ENCODE measurements at regions not wholly inside any gene's neighbourhood (a gene's known extent, or its start where the extent isn't known, plus 50 kb on each side); places are given as distances from the start of the nearest gene placed in this dataset.
"Not testable (repeated sequence)": the region's sequence is repeated elsewhere in the genome, so short reads cannot be mapped to it uniquely, and the experiment has no call there.

DNA sequence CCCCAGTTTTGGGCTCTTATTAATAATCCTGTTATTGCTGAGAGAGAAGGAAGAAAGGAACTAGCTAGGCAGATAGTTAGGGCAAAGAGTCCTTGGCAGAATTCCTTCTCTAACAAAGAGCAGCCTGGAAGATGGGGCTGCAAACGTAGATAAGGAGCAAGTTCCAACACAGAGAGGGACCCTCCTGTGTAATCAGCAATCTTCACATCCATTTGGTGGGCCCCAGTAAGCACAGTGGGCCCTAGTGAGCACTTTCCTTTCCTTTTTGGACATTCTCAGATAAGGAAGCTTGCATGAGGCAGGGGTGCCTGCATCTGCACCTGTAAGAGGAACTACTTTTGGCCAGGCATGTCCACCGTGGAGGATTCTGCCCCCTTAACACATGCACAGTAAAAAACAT is 119.6 kb upstream of the SGO1 start:
- no peaks in the 10 kb centered on the region for H3K36me3 Mint-ChIP-seq
- H3K36me3 ChIP-seq (ENCODE audit: insufficient read depth, low read length) = no peaks in the 10 kb centered on the region
- peaks cover 0 to 2% (median 0%) of the 10 kb centered on the region in 5 donors for H3K9me3 Mint-ChIP-seq
- no peak overlapping the region for H3K27ac ChIP-seq (ENCODE audit: low read depth, low read length)
- no peaks in the 10 kb centered on the region for H3K4me1 ChIP-seq (ENCODE audit: insufficient read depth, low read length)
- no peaks in the 10 kb centered on the region for H3K27me3 Mint-ChIP-seq
- H3K9me3 ChIP-seq (ENCODE audit: low read length) = no peaks in the 10 kb centered on the region
- H3K4me3 Mint-ChIP-seq = no peak overlapping the region
- no peak overlapping the region for H3K4me3 ChIP-seq (ENCODE audit: low read length)
- DNase-seq = no peak
- no peak overlapping the region for H3K27ac Mint-ChIP-seq
- ChIA-PET POLR2A (no interaction called here), CTCF (no interaction called here)
- no peaks in the 10 kb centered on the region for H3K4me1 Mint-ChIP-seq
- H3K27me3 ChIP-seq (ENCODE audit: insufficient read depth, low read length, poor library complexity, severe bottlenecking) = no peaks in the 10 kb centered on the region

DNA sequence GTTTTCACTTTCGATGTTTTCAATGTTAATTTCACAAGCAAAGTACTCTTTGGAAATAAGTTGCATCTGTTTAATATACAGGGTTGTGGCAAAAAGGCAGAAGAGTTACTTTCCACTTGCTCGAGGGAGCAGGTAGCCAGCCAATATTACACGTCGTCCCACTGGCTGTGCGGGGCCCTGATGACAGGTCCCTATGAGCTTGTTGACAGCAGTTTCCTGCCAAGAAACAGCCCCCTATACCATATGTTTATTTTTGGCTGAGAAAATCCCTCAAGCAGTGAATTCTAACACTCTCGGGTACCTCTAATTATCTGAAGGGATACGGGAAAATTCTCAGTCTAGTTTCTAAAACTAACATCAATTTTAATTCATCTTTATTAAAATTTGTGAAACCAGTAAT is 116.8 kb upstream of the SGO1 start:
- no peaks in the 10 kb centered on the region for H3K4me1 ChIP-seq (ENCODE audit: insufficient read depth, low read length)
- peaks cover 0 to 4% (median 0%) of the 10 kb centered on the region in 5 donors for H3K9me3 Mint-ChIP-seq
- CTCF ChIA-PET = no interaction called here
- no peaks in the 10 kb centered on the region for H3K4me1 Mint-ChIP-seq
- no peaks in the 10 kb centered on the region for H3K36me3 ChIP-seq (ENCODE audit: insufficient read depth, low read length)
- no peak overlapping the region for H3K27ac Mint-ChIP-seq
- H3K36me3 Mint-ChIP-seq = peaks cover 0 to 12% (median 0%) of the 10 kb centered on the region in 3 donors
- H3K27ac ChIP-seq (ENCODE audit: low read depth, low read length) = no peak overlapping the region
- H3K27me3 ChIP-seq (ENCODE audit: insufficient read depth, low read length, poor library complexity, severe bottlenecking) = no peaks in the 10 kb centered on the region
- DNase-seq = no peak
- H3K9me3 ChIP-seq (ENCODE audit: low read length) = no peaks in the 10 kb centered on the region
- no peak overlapping the region for H3K4me3 ChIP-seq (ENCODE audit: low read length)
- H3K4me3 Mint-ChIP-seq = no peak overlapping the region
- POLR2A ChIA-PET = no interaction called here
- H3K27me3 Mint-ChIP-seq = no peaks in the 10 kb centered on the region

DNA sequence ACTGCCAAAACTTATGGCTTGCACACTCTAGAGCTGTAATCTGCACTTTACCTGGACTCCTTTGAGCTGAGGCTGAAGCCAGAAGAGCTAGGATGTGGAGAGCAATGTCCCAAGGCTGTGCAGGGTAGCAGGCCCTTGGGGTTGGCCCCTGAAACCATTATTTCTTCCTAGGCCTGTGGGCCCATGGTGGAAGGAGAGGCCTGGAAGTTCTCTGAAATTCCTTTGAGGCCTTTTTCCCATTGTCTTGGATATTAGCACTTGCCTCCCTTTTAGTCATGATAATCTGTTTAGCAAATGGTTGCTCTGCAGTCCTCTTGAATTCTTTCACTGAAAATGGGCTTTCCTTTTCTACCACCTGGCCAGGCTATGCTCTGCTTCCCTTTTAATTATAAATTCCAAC is 102.0 kb upstream of the SGO1 start:
- H3K36me3 Mint-ChIP-seq = peaks cover 2 to 46% (median 5%) of the 10 kb centered on the region in 3 donors
- Histone ChIP-seq H3K36me3 (ENCODE audit: insufficient read depth, low read length) (no peaks in the 10 kb centered on the region), H3K4me3 (ENCODE audit: low read length) (no peak overlapping the region), H3K4me1 (ENCODE audit: insufficient read depth, low read length) (no peaks in the 10 kb centered on the region), H3K9me3 (ENCODE audit: low read length) (no peaks in the 10 kb centered on the region), H3K27me3 (ENCODE audit: insufficient read depth, low read length, poor library complexity, severe bottlenecking) (no peaks in the 10 kb centered on the region), H3K27ac (ENCODE audit: low read depth, low read length) (no peak overlapping the region)
- no peak overlapping the region for H3K27ac Mint-ChIP-seq
- ChIA-PET POLR2A (no interaction called here), CTCF (no interaction called here)
- H3K27me3 Mint-ChIP-seq = no peaks in the 10 kb centered on the region
- H3K4me3 Mint-ChIP-seq = no peak overlapping the region
- DNase-seq = no peak
- H3K9me3 Mint-ChIP-seq = peaks cover 30 to 52% (median 49%) of the 10 kb centered on the region in 5 donors
- H3K4me1 Mint-ChIP-seq = no peaks in the 10 kb centered on the region

DNA sequence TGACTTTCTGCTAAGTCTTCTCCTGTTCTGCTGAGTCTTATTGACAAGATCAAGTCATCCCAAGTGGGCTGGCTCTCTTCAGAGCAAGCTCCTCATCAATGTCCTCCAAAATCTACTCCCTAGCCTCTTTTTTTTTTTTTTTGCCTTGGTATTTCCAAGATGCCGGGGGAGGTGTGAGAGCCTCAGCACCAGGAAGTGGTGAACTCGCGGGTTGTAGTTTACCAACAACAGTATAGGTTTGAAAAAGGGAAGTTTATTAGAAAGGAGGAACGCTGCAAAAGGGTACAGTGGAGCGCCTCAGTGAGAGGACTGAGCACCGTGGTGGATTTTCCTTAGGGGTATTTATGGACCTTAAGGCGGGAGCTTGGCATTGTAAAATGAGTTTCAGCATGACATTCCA is 94.3 kb upstream of the SGO1 start:
- H3K27ac ChIP-seq (ENCODE audit: low read depth, low read length) = no peak overlapping the region
- no peak overlapping the region for H3K27ac Mint-ChIP-seq
- CTCF ChIA-PET = no interaction called here
- peak in 1 of 5 donors; percentile 5 for DNase-seq
- H3K4me1 Mint-ChIP-seq = peaks cover 10 to 20% (median 11%) of the 10 kb centered on the region in 3 donors
- no peaks in the 10 kb centered on the region for H3K36me3 ChIP-seq (ENCODE audit: insufficient read depth, low read length)
- peak overlapping the region in 1 of 7 donors; percentile 24 for H3K4me3 Mint-ChIP-seq
- H3K9me3 Mint-ChIP-seq = peaks cover 14 to 26% (median 21%) of the 10 kb centered on the region in 5 donors
- POLR2A ChIA-PET = no interaction called here
- peaks cover 0 to 26% (median 5%) of the 10 kb centered on the region in 3 donors for H3K36me3 Mint-ChIP-seq
- H3K4me3 ChIP-seq (ENCODE audit: low read length) = no peak overlapping the region
- no peaks in the 10 kb centered on the region for H3K9me3 ChIP-seq (ENCODE audit: low read length)
- H3K27me3 ChIP-seq (ENCODE audit: insufficient read depth, low read length, poor library complexity, severe bottlenecking) = no peaks in the 10 kb centered on the region
- peaks cover 0 to 6% of the 10 kb centered on the region in 2 donors for H3K27me3 Mint-ChIP-seq
- H3K4me1 ChIP-seq (ENCODE audit: insufficient read depth, low read length) = no peaks in the 10 kb centered on the region

DNA sequence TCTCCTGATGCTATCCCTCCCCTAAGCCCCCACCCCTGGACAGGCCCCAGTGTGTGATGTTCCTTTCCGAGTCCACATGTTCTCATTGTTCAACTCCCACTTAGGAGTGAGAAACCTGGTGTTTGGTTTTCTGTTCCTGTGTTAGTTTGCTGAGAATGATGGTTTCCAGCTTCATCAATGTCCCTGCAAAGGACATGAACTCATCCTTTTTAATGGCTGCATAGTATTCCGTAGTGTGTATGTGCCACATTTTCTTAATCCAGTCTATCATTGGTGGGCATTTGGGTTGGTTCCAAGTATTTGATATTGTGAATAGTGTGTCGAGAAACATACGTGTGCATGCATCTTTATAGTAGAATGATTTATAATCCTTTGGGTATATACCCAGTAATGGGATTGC is 80.0 kb upstream of the SGO1 start:
- H3K9me3 ChIP-seq (ENCODE audit: low read length); H3K27me3 ChIP-seq (ENCODE audit: insufficient read depth, low read length, poor library complexity, severe bottlenecking); H3K36me3 ChIP-seq (ENCODE audit: insufficient read depth, low read length); POLR2A ChIA-PET; H3K4me1 Mint-ChIP-seq; H3K4me3 ChIP-seq (ENCODE audit: low read length); H3K4me3 Mint-ChIP-seq; DNase-seq; H3K27ac ChIP-seq (ENCODE audit: low read depth, low read length); CTCF ChIA-PET; H3K27me3 Mint-ChIP-seq; H3K27ac Mint-ChIP-seq; H3K4me1 ChIP-seq (ENCODE audit: insufficient read depth, low read length): not testable (repeated sequence)
- H3K9me3 Mint-ChIP-seq = peaks cover 6 to 22% (median 11%) of the 10 kb centered on the region in 5 donors
- peaks cover 0 to 38% (median 18%) of the 10 kb centered on the region in 3 donors for H3K36me3 Mint-ChIP-seq

DNA sequence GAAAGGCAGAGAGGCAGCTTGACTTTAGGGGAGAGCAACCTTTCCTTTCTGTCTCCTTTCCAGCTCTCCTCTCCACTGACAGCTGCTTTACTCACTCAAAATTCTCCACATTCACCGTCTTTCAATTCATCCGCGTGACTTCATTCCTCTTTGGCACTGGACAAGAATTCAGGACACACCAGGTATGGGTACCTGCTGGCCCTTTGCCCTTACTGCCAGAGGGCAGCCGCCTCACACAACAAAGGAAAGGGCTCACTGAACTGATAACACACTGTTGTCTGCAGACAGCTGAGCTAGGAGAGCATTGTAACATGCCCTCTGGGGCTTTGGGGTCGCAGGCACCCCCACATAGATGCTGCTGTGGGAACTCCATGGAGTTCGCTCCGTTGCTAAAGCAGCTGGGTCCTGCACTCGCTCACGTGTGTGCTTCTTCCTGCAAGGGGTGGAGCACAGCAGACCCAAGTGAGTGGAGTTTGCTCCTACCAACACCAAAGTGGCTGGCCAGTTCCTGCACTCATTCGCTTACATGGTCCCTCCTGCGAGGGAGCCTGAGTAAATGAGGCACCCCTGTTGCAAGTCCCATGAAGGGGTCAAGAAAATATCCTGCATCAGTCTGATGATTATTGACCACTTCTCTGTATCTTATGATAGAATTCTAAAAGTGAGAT is 79.0 kb upstream of the SGO1 start:
- Mint-ChIP-seq H3K27me3 (peaks cover 0 to 4% of the 10 kb centered on the region in 2 donors), H3K4me1 (peaks cover 0 to 2% (median 0%) of the 10 kb centered on the region in 3 donors), H3K36me3 (peaks cover 0 to 34% (median 15%) of the 10 kb centered on the region in 3 donors), H3K4me3 (no peak overlapping the region), H3K9me3 (peaks cover 6 to 22% (median 11%) of the 10 kb centered on the region in 5 donors), H3K27ac (no peak overlapping the region)
- no peak overlapping the region for H3K4me3 ChIP-seq (ENCODE audit: low read length)
- H3K27me3 ChIP-seq (ENCODE audit: insufficient read depth, low read length, poor library complexity, severe bottlenecking) = no peaks in the 10 kb centered on the region
- no peak overlapping the region for H3K27ac ChIP-seq (ENCODE audit: low read depth, low read length)
- ChIA-PET POLR2A (no interaction called here), CTCF (no interaction called here)
- H3K36me3 ChIP-seq (ENCODE audit: insufficient read depth, low read length) = no peaks in the 10 kb centered on the region
- no peak for DNase-seq
- H3K9me3 ChIP-seq (ENCODE audit: low read length) = no peaks in the 10 kb centered on the region
- H3K4me1 ChIP-seq (ENCODE audit: insufficient read depth, low read length) = no peaks in the 10 kb centered on the region

DNA sequence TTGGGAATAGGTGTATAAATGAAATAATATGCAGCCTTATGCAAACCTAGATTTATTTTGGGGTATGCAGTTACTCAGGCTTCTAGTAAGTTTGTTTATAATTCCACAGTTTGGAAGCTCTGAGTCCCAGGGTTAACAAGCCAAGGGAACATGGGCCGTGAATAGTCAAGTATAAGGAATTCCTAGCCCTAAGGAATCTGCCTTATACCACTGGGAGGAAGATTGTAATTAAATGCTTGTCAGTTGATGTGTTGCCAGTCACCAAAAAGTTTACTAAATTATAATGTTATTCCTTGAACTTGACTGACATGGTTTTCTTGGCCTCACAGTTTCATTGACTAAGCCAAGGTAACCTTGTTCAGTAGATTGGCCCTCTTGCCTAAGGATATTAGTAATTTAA is 72.4 kb upstream of the SGO1 start:
- peaks cover 0 to 6% (median 0%) of the 10 kb centered on the region in 3 donors for H3K36me3 Mint-ChIP-seq
- no peaks in the 10 kb centered on the region for H3K27me3 ChIP-seq (ENCODE audit: insufficient read depth, low read length, poor library complexity, severe bottlenecking)
- ChIA-PET CTCF (no interaction called here), POLR2A (no interaction called here)
- no peak overlapping the region for H3K27ac Mint-ChIP-seq
- H3K4me1 Mint-ChIP-seq = peaks cover 0 to 5% (median 0%) of the 10 kb centered on the region in 3 donors
- H3K9me3 Mint-ChIP-seq = no peaks in the 10 kb centered on the region
- DNase-seq = no peak
- H3K4me3 Mint-ChIP-seq = no peak overlapping the region
- H3K4me3 ChIP-seq (ENCODE audit: low read length) = no peak overlapping the region
- no peak overlapping the region for H3K27ac ChIP-seq (ENCODE audit: low read depth, low read length)
- no peaks in the 10 kb centered on the region for H3K4me1 ChIP-seq (ENCODE audit: insufficient read depth, low read length)
- H3K9me3 ChIP-seq (ENCODE audit: low read length) = no peaks in the 10 kb centered on the region
- no peaks in the 10 kb centered on the region for H3K36me3 ChIP-seq (ENCODE audit: insufficient read depth, low read length)
- no peaks in the 10 kb centered on the region for H3K27me3 Mint-ChIP-seq

DNA sequence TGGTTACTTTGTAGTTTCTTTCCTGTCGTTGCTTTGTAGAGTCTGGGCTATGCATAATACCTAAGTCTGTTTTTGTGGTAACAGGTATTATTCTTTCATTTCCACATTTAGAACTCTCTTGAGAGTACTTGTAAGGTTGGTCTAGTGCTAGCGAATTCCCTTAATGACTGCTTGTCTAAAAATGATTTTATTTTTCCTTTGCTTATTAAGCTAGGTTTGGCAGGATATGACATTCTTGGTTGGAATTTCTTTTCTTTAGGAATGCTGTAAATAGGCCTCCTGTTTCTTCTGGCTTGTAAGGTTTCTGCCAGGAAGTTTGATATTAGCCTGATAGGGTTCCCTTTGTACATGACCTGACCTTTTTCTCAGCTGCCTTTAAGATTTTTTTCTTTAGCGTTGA is 70.1 kb upstream of the SGO1 start:
- H3K9me3 ChIP-seq (ENCODE audit: low read length) = no peaks in the 10 kb centered on the region
- CTCF ChIA-PET = no interaction called here
- no peaks in the 10 kb centered on the region for H3K27me3 Mint-ChIP-seq

More for the DNA sequence above, 70.1 kb upstream of the SGO1 start:
- DNase-seq = no peak
- H3K27ac Mint-ChIP-seq = no peak overlapping the region
- H3K4me3 Mint-ChIP-seq = no peak overlapping the region
- peaks cover 0 to 5% (median 0%) of the 10 kb centered on the region in 3 donors for H3K4me1 Mint-ChIP-seq
- Histone ChIP-seq H3K4me1 (ENCODE audit: insufficient read depth, low read length) (no peaks in the 10 kb centered on the region), H3K27ac (ENCODE audit: low read depth, low read length) (no peak overlapping the region), H3K36me3 (ENCODE audit: insufficient read depth, low read length) (no peaks in the 10 kb centered on the region), H3K4me3 (ENCODE audit: low read length) (no peak overlapping the region), H3K27me3 (ENCODE audit: insufficient read depth, low read length, poor library complexity, severe bottlenecking) (no peaks in the 10 kb centered on the region)
- POLR2A ChIA-PET = no interaction called here
- peaks cover 0 to 5% (median 0%) of the 10 kb centered on the region in 3 donors for H3K36me3 Mint-ChIP-seq
- no peaks in the 10 kb centered on the region for H3K9me3 Mint-ChIP-seq
